HCT116 (cell line): ENCODE measurements at regions not wholly inside any gene's neighbourhood (a gene's known extent, or its start where the extent isn't known, plus 50 kb on each side); places are given as distances from the start of the nearest gene placed in this dataset.

Source experiments
- ATF3 ChIP-seq: IDR thresholded peaks from 2 replicates; pipeline ENCODE4 v1.6.1; 2012
- CTCF ChIP-seq, 3 experiments: fragments of 200-600 bp in 1 of 3; sonication (generic) in 1 of 3; IDR thresholded peaks in 2 of 3; conservative IDR thresholded peaks in 1 of 3; 2 replicates each; pipeline ENCODE4 v1.5.1; 2012 to 2017; ENCODE audit warnings: low read depth in 2 of 3, low read length in 2 of 3, antibody characterized with exemption in 1 of 3, borderline replicate concordance in 1 of 3, control low read depth in 1 of 3, mild to moderate bottlenecking in 1 of 3, mixed read lengths in 1 of 3, mixed run types in 1 of 3, moderate library complexity in 1 of 3; ENCODE audit not compliant: insufficient read depth in 1 of 3
- POLR2AphosphoS5 ChIP-seq: IDR thresholded peaks from 2 replicates; pipeline ENCODE4 v1.6.1; 2011; ENCODE audit warnings: mild to moderate bottlenecking, low read depth, low read length, moderate library complexity
- REST ChIP-seq: IDR thresholded peaks from 2 replicates; pipeline ENCODE4 v1.6.1; 2012; ENCODE audit warnings: low read depth
- SRF ChIP-seq: IDR thresholded peaks from 2 replicates; pipeline ENCODE4 v1.6.1; 2012; ENCODE audit warnings: low read depth
- ZNF274 ChIP-seq: fragments of 200-500 bp; sonication (Bioruptor generic); IDR thresholded peaks from 2 replicates; pipeline ENCODE4 v1.6.1; 2014; ENCODE audit warnings: mild to moderate bottlenecking, low read depth, low read length, inconsistent platforms

DNA sequence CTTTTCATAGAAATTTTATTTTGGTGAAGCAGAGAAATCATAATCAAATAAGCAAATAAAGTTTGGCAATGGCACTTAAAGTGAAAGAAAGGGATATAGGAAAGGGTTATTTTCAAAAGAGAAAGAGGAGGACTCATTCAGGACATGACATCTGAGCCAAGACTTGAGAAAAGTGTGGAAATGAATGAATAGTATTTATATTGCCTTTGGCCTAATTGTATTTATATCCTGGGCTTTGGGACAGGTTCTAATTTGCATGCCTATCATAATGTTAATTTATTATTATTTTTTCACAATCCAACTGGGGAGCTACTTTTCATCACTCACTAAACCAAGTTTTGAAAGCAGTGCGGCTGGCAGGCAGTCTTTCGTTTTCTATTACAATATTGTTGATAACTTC lies 376.8 kb downstream of the HGF start:
- TF ChIP-seq ZNF274 (no peak), CTCF (IDR thresholded peaks at IDR 0.05 in 2 of 3, conservative IDR thresholded peaks at IDR 0.05 in 1 of 3; ENCODE audit: borderline replicate concordance in 1 of 3, insufficient read depth in 1 of 3, low read depth in 2 of 3, low read length in 2 of 3) (no peak), POLR2AphosphoS5 (no peak), ATF3 (no peak), SRF (no peak), REST (no peak)
